ENCODE measurements at regions not wholly inside any gene's neighbourhood (a gene's known extent, or its start where the extent isn't known, plus 50 kb on each side); places are given as distances from the start of the nearest gene placed in this dataset.

DNA sequence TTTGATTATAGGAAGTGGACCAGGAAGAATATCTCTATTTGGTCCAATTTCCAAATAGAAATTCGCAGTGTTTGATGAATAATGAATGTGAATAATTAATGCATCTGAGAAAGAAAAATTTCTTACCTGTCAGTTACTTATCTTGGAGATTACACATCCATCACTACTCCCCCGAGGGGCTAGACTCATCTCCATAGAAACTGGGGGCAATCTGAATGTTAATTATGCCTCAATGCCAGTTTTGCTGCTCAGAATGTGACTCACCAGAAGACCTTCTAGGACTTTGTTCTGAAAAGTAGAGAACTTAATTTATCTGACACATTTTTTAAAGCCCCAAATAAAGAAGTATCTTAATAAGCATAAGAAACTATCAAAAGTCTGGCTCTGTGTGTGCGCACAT lies 233.4 kb upstream of the NR4A3 start:
- DNase-seq (ENCODE audit: low read depth in 2 of 2): no peak

DNA sequence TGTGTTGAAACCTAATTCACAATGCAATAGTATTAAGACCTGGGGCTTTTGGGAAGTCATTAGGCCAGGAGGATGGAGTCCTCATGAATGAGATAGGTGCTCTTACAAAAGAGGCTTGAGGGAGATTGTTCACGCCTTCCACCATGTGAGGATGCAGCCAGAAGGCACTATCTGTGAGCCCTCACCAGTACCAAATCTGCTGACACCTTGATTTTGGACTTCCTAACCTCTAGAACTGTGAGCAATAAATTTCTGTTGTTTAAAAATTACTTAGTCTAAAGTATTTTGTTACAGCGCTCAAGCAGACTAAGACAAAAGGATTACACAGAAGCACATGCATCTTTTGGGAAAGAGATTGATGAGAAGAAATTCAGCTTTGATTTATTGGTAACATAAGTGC lies 232.9 kb upstream of the NR4A3 start:
- DNase-seq (ENCODE audit: low read depth in 2 of 2): no peak

DNA sequence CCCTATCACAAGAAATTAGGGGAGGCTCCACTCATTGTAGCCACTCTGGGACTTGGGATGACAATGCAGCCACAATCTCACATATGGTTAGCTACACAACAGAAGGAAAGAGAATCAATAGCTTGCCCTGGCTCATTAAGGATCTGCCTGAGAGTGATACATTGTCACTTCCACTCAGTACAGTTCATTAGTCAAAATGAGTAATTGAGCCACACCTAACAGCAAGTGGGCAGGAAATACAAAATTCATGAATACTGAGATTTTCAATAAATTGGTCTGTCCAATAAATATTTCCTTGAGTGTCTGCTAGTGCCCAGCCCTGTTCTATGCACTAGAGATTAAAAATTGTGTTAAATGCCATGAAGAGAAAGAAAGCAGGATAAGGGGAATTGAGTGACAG lies 231.3 kb upstream of the NR4A3 start:
- DNase-seq (ENCODE audit: low read depth in 2 of 2): no peak

DNA sequence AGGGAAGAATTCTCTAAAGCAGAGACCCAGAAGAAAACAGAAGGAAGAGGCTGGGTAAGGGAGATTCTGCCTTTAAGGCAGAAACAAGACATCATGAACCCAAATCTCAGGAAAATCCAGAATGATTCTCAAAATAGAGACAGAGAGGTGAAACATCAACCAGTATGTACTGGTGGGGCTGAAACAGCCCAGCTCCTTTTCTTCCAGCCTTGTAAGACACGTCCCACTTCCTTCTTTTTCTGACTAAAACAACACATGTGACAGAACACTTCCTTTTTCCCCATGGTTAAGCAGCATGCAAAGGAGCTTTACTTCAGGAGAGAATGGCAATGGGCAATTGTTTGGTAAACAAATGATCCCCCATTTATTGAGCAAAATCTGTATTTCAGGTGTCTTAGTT lies 230.8 kb upstream of the NR4A3 start:
- no peak for DNase-seq (ENCODE audit: low read depth in 2 of 2)

DNA sequence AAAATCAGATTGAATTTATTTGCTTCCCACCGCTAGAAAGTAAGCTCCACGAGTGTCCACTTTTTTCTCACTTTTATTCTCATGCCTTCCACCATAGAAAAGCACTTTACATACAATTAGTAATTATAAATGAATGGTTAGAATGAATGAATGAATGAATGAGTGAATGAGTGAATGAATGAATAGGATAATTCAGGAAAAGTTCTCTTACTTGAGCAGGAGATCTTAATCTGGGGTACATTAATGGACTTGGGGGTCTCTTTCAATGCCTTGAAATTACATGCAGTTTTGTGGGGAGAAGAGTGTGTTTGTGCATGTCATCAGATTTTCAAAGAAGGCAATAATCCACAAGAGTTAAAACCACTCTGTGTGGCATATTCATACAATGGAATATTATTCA lies 229.9 kb upstream of the NR4A3 start:
- DNase-seq (ENCODE audit: low read depth in 2 of 2): no peak

DNA sequence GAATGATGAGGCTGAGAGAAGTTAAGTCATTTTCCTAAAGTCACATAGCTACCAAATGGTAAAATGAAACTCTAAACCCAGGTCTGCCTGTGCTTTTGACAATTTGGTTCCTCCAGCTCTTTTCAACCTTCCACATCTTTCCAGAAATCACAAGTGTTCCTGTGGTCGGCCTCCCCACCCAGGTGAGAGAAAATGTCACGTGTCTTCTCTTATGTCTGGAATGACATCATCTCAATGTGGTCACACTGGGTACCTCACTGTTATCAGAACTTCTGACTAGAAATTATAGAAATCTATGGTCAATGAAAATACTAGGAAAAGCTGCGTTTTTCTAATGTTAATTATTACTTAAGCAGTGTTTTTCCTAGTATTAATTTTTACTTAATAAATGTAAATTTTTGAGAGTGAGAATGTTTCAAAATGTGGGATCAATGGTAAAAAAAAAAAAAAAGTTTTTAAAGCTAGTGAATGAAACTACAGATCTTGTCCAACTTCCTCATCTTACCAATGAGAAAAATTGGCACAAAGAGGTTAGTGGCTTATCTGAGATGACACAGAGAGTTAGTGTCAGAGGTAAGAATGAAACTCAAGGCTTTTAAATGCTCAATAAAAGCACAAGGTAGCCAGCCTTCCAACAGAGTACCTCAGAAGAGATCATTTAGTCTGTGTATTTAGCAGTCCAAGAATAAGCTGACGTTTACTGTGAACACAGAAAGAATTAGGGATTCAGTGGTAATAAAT lies 228.7 kb upstream of the NR4A3 start:
- DNase-seq (ENCODE audit: low read depth in 2 of 2): no peak

GRCh38 chr9:99593610-99594009 lies 228.1 kb upstream of the NR4A3 start:
- no peak for DNase-seq (ENCODE audit: low read depth in 2 of 2)

DNA sequence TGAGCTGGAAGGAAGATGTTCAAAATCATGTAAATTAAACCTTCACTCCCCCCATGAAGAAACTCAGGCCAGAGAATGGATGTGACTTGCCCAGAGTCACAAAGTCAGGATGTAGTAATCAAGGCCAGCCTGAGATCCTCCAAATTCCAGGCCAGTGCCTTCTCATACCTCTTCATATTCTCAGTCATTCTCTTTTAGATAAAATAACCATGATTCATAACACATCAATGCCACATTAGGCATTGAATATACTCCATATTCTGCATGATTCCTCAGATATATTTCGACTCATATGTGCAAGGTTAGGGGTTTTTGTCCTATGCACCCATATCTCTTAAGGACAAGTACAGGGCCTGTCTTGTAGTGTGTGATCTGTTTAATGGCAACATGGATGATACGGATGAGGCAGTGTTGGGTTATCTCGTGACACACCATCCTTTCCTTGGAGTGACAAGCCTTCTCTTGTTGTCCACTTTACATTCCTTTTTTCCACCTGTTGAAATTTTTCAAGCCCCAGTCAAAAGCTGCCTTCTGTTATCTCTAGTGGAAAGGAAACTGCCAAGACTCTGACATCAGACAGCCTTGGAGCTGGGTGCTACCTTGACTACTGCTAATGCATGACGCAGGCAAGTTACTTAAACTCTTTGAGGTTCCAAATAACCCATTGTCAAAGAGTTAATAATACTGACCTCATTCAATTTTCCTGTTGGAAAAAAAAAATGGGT lies 227.5 kb upstream of the NR4A3 start:
- DNase-seq (ENCODE audit: low read depth in 2 of 2): no peak

- DNase-seq (ENCODE audit: low read depth in 2 of 2): no peak
These were observed 225.9 kb upstream of the NR4A3 start for GRCh38 chr9:99595796-99596195.

DNA sequence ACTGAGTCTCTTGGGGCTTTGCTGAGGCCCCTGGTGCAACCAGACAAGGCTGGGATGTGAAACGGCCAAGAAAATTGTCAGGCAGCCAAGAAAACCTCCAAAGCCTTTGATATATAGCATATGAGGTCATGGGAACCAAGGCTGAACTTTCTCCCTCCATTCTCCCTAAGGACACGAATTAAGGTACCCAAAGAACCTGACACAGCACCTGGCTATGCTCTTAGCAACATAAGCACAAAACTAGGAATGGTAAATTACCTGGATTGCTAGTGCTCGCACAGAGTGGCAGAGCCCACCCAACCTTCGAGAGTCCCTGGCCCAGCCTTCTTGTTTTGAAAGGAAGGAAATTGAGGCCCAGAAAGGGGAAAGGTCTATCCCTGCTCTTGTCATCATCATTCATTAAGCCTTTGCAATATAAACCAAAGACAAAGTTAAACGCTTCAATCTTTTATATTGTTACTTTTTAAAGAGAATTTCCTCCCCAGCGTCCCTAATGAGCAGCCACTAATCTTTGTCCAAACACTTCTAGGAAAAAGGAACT lies 220.0 kb upstream of the NR4A3 start:
- DNase-seq (ENCODE audit: low read depth in 2 of 2): no peak

GRCh38 chr9:99602854-99603253 lies 218.8 kb upstream of the NR4A3 start:
- DNase-seq (ENCODE audit: low read depth in 2 of 2): no peak

- DNase-seq (ENCODE audit: low read depth in 2 of 2): no peak
These were observed 216.5 kb upstream of the NR4A3 start for GRCh38 chr9:99605016-99605743.

- no peak for DNase-seq (ENCODE audit: low read depth in 2 of 2)
These were observed 215.4 kb upstream of the NR4A3 start for GRCh38 chr9:99606296-99606695.

DNA sequence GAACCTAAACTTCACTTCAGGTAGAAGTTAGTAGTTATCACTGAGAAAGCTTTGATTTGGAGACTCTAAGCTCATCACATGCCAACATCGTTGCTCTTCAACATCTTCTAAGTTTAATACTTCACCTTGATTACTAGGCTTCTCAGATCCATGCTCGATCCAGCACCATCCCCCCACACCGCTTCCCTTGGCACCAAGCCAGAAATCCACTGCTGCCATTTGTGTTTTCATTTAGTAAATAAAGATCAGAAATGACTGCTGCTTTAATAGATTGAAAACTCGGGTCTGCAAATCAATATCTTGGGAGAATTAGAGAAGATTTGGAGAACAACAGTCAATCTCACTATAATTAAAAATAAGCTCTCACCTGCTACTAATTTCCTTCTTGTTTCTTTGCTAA lies 214.7 kb upstream of the NR4A3 start:
- no peak for DNase-seq (ENCODE audit: low read depth in 2 of 2)

DNA sequence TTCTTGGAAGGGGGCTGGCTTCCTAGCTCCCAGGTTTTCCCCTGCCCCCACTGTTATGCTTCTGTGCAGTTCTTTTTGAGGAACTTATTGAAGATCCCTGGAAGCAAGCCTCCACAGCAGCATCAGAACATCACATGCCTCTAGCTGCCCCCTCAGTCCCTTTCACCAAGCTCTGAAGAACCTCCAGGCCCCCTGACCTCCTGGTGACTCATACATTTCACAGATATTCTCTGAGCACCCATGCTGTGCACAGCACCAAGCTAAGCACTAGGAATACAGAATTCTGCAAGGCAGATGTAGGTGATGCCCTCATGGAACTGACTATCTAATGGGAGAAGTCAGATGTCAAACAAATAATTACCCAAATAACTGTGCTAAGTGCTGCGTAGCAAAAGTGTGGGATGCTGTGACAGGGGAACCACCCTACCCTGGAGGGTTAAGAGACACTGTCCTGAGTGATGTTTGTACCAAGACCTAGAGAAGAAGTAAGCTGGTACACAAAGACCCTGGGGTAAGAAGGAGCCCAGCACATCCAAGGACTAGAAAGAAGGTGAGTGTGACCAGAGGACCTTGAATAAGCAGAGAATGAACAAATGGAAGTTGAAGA lies 213.7 kb upstream of the NR4A3 start:
- DNase-seq (ENCODE audit: low read depth in 2 of 2): no peak

- no peak for DNase-seq (ENCODE audit: low read depth in 2 of 2)
These were observed 207.3 kb upstream of the NR4A3 start for GRCh38 chr9:99614341-99614740.

GRCh38 chr9:99621040-99621439 lies 200.6 kb upstream of the NR4A3 start:
- no peak for DNase-seq (ENCODE audit: low read depth in 2 of 2)

DNA sequence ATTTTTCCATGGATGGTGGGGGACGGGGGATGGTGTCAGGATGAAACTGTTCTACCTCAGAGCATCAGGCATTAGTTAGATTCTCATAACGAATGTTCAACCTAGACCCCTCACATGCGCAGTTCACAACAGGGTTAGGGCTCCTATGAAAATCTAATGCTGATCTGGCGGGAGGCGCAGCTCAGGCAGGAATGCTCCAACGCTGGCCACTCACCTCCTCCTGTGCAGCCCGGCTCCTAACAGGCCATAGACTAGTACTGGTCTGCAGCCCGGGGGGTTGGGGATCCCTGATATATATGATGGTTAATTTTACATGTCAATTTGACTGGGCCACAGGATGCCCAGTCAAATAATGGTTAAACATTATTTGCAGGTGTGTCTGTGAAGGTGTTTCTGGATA lies 199.0 kb upstream of the NR4A3 start:
- no peak for DNase-seq (ENCODE audit: low read depth in 2 of 2)

DNA sequence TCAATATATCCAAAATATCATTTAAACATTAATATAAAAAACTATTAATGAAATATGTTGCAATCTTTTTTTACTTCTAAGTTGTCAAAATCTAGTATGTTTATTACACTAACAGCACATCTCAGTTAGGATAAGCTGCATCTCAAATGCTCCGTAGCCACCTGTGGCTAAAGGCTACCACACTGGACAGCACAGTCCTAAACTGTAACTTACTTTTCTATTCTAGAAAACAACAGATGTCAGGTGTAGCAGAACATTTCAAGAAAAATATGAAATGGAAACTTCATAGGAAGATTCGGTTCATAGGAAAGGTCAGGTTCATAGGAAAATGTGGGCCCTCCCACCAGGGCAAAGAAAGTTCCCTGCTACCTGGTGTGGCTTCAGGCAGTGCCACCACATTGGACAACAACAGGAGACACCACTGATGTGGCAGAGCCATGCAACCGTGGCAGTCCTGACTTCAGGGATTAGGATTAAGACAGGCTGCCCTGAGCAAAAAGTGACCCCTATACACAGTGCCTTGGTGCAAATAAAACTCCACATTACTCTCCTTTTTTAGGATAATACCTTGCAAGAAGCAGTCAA lies 197.8 kb upstream of the NR4A3 start:
- DNase-seq (ENCODE audit: low read depth in 2 of 2): no peak

DNA sequence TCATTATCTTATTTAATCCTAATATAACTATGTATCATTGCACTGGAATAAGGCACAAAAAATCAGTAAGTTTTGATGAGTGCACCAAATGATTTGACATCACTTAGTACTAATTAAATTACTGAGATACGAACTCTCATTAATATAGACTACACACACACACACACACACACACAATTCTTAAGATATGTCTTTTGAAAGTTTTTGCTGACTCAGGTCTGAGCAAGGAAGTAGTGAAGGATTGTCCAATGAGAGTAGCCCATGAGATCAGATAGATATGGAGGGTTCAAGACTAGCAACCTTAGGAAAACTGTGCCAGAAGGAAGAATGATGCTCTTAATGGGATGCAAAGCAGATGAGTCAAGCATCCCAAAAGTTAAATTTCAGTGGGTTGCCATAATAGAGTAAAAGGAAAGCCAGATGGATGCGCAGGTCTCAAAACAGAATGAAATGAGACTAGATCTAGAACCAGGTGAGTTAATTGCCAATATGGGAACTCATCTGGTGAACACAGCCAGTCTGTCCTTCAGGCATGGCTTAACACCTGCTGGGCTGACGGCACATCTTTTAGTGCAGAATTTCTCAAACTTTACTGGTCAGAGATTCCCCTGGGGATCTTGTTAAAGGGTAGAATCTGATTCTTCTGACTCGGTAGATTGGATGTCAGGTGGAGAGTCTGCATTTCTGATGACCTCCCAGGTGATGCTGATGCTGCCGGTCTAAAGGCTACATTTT lies 197.0 kb upstream of the NR4A3 start:
- no peak for DNase-seq (ENCODE audit: low read depth in 2 of 2)

DNA sequence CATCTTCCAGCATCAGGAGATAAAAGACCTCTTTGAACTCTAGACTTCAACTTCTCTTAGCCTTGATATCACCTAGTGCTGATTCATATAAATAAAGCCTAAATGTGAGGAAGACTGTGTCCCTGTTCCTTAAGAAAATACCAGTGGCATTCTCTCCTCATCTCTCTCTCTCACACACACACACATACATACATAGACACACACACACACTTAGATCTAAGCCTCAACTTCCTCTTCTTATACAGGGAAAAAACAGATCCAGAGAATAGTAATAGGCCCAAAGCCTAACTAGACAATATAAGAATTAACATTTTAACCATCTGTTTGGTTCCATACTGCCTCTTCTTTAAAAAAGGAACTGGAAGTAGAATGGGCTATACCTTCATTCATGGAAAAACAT lies 195.3 kb upstream of the NR4A3 start:
- DNase-seq (ENCODE audit: low read depth in 2 of 2): no peak

Measured in activated CD8-positive, alpha-beta memory T cell treated with anti-CD3 and anti-CD28 coated beads for 4 hours (primary cell).